Left ventricle myocardium inferior (tissue), 1 donor: ENCODE measurements at regions not wholly inside any gene's neighbourhood (a gene's known extent, or its start where the extent isn't known, plus 50 kb on each side); places are given as distances from the start of the nearest gene placed in this dataset.

Source experiments
- DNase-seq: peaks from one replicate; pipeline ENCODE4 v3.0.0-alpha.2; 2020
- H3K27ac ChIP-seq: fragments of 200-600 bp; replicated peaks from 2 replicates; pipeline ENCODE4 v1.8.0; 2021
- H3K27me3 ChIP-seq: fragments of 200-600 bp; 2 replicates; pipeline ENCODE4 v1.8.0; 2021; ENCODE audit warnings: low read depth
- H3K36me3 ChIP-seq: fragments of 200-600 bp; 2 replicates; pipeline ENCODE4 v1.8.0; 2021
- H3K4me1 ChIP-seq: fragments of 200-600 bp; 2 replicates; pipeline ENCODE4 v1.8.0; 2021
- H3K4me3 ChIP-seq: fragments of 200-600 bp; 2 replicates; pipeline ENCODE4 v1.8.0; 2021; ENCODE audit warnings: mild to moderate bottlenecking, moderate library complexity
- H3K9me3 ChIP-seq: fragments of 200-600 bp; replicated peaks from 2 replicates; pipeline ENCODE4 v1.8.0; 2021
- CTCF ChIP-seq: fragments of 200-600 bp; IDR thresholded peaks from 2 replicates; pipeline ENCODE4 v1.8.0; 2021; ENCODE audit warnings: antibody characterized with exemption, mild to moderate bottlenecking, borderline replicate concordance
- intact Hi-C: fragments of 100-400 bp; cut with micrococcal nuclease; formaldehyde crosslinking; loops from one replicate; pipeline ENCODE4 v1.11.0; 2022
- donor health status: DM: no; HTN: yes; CAD: no; lungs with severe emphysema.

- no peaks in the 10 kb centered on the region for H3K36me3 ChIP-seq
- no peaks in the 10 kb centered on the region for H3K9me3 ChIP-seq
- no peaks in the 10 kb centered on the region for H3K4me1 ChIP-seq
- no peak overlapping the region for H3K4me3 ChIP-seq
- H3K27me3 ChIP-seq, result no peaks in the 10 kb centered on the region
- H3K27ac ChIP-seq, result no peak overlapping the region
- DNase-seq, result no peak
- intact Hi-C loops, result no loop called here
- no peak for TF ChIP-seq CTCF
Measured at GRCh38 chr13:99800011-99800410, 171.6 kb downstream of the ZIC5 start.

GRCh38 chr13:99798756-99799155 is 172.8 kb downstream of the ZIC5 start:
- Histone ChIP-seq H3K9me3 (no peaks in the 10 kb centered on the region), H3K27me3 (no peaks in the 10 kb centered on the region), H3K27ac (no peak overlapping the region), H3K36me3 (no peaks in the 10 kb centered on the region), H3K4me1 (no peaks in the 10 kb centered on the region), H3K4me3 (no peak overlapping the region)
- intact Hi-C loops, result no loop called here
- DNase-seq, result no peak
- TF ChIP-seq CTCF, result no peak

GRCh38 chr13:99797691-99798090 is 173.9 kb downstream of the ZIC5 start:
- no peaks in the 10 kb centered on the region for H3K36me3 ChIP-seq
- H3K27me3 ChIP-seq, result no peaks in the 10 kb centered on the region
- intact Hi-C loops, result no loop called here
- DNase-seq, result no peak
- H3K4me3 ChIP-seq, result no peak overlapping the region
- H3K4me1 ChIP-seq, result no peaks in the 10 kb centered on the region
- H3K27ac ChIP-seq, result no peak overlapping the region
- H3K9me3 ChIP-seq, result no peaks in the 10 kb centered on the region
- no peak for TF ChIP-seq CTCF

- Histone ChIP-seq H3K27ac (no peak overlapping the region), H3K36me3 (no peaks in the 10 kb centered on the region), H3K27me3 (no peaks in the 10 kb centered on the region), H3K9me3 (no peaks in the 10 kb centered on the region), H3K4me1 (peaks cover 3% of the 10 kb centered on the region), H3K4me3 (no peak overlapping the region)
- intact Hi-C loops, result no loop called here
- no peak for TF ChIP-seq CTCF
- DNase-seq, result no peak
Measured at GRCh38 chr13:99796175-99796819, 175.3 kb downstream of the ZIC5 start.

GRCh38 chr13:99792079-99792921 is 179.3 kb downstream of the ZIC5 start:
- H3K36me3 ChIP-seq, result no peaks in the 10 kb centered on the region
- peaks cover 4% of the 10 kb centered on the region for H3K4me1 ChIP-seq
- TF ChIP-seq CTCF, result no peak
- no peak overlapping the region for H3K27ac ChIP-seq
- no peak for DNase-seq
- no peaks in the 10 kb centered on the region for H3K27me3 ChIP-seq
- H3K4me3 ChIP-seq, result no peak overlapping the region
- intact Hi-C loops, result no loop called here
- H3K9me3 ChIP-seq, result peaks cover 5% of the 10 kb centered on the region
